GM21447 (cell line): ENCODE measurements at regions not wholly inside any gene's neighbourhood (a gene's known extent, or its start where the extent isn't known, plus 50 kb on each side); places are given as distances from the start of the nearest gene placed in this dataset.
"Not testable (repeated sequence)": the region's sequence is repeated elsewhere in the genome, so short reads cannot be mapped to it uniquely, and the experiment has no call there.

Experiments
- ATAC-seq: cut with Tn5 transposase; IDR thresholded peaks from one replicate; pipeline ENCODE4 v1.9.1; 2021; ENCODE audit not compliant: unreplicated experiment

DNA sequence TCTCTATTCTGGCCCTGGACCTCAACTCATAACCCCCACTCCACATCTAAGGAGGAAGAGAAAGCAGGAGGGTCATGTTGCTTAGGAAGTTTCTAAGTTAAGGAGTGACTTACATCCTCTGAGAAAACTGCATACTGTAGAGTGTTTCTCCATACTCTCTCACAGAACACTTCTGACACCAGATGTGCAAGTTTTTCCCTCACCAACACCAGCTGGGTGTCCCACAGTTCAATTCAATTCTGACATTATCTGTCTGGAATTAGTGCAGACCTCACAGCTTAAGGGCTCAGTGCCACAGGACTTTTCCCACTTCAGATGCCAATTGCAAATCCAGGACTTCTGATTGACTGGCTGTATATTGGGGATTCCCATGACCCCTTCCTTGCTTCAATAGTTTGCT lies 89.0 kb upstream of the SFRP2 start:
- no peak for ATAC-seq

- ATAC-seq = no peak
Observed at GRCh38 chr4:153873741-153874140, 84.9 kb upstream of the SFRP2 start.

DNA sequence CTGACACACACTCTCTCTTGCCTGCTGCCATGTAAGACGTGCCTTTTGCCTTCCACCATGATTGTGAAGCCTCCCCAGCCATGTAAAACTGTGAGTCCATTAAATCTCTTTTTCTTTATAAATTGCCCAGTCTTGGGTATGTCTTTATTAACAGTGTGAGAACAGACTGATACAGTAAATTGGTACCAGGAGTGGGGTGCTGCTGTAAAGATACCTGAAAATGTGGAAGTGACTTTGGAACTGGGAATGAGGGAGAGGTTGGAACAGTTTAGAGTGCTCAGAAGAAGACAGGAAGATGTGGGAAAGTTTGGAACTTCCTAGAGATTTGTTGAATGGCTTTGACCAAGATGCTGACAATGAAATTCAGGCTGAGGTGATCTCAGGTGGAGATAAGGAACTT lies 77.9 kb upstream of the SFRP2 start:
- ATAC-seq = not testable (repeated sequence)

DNA sequence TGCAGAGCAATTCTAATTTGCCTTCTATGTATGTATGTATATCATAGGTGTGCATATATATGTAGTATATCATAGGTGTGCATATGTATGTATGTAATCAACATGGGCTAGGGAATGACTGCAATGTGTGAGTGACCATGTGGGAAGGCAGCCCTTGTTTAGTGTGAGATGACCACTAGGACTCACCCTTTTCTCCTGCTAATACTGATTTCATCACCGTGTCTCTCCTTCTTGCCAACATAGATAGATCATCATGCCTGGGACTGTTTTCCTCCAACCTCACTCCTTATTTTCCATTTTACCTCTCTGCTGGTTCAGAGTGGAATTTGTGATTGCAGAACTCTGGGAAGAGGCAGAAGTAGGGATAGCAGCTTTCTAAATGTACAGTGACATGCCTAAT lies 63.6 kb upstream of the SFRP2 start:
- no peak for ATAC-seq

- ATAC-seq = no peak
Observed at GRCh38 chr4:153850533-153851280, 61.8 kb upstream of the SFRP2 start.

- ATAC-seq = no peak
Observed at GRCh38 chr4:153844144-153844543, 55.3 kb upstream of the SFRP2 start.
